H9 (cell line): ENCODE measurements at regions not wholly inside any gene's neighbourhood (a gene's known extent, or its start where the extent isn't known, plus 50 kb on each side); places are given as distances from the start of the nearest gene placed in this dataset.

ENCODE experiments used
- DNase-seq: peaks from one replicate; pipeline ENCODE4 v3.0.0-alpha.2; 2017
- H2AFZ ChIP-seq: one replicate; pipeline ENCODE4 v1.6.1; 2013; ENCODE audit warnings: mild to moderate bottlenecking, low read length, control low read depth, moderate library complexity
- H2AK5ac ChIP-seq: 2 replicates; pipeline ENCODE4 v1.6.1; 2013; ENCODE audit warnings: low read length, control low read depth, mixed read lengths; ENCODE audit not compliant: insufficient read length
- H2BK120ac ChIP-seq: one replicate; pipeline ENCODE4 v1.6.1; 2013; ENCODE audit warnings: low read depth, mild to moderate bottlenecking, low read length, control low read depth, inconsistent platforms; ENCODE audit not compliant: poor library complexity, severe bottlenecking
- H2BK12ac ChIP-seq: 2 replicates; pipeline ENCODE4 v1.6.1; 2013; ENCODE audit warnings: low read length, control low read depth, mixed read lengths, low read depth; ENCODE audit not compliant: insufficient read length
- H2BK15ac ChIP-seq: 2 replicates; pipeline ENCODE4 v1.6.1; 2013; ENCODE audit warnings: low read depth, low read length, control low read depth
- H2BK20ac ChIP-seq: one replicate; pipeline ENCODE4 v1.6.1; 2013; ENCODE audit warnings: low read depth, mild to moderate bottlenecking, low read length, control low read depth, inconsistent platforms; ENCODE audit not compliant: poor library complexity, severe bottlenecking
- H2BK5ac ChIP-seq: 2 replicates; pipeline ENCODE4 v1.6.1; 2013; ENCODE audit warnings: low read length, control low read depth, mixed read lengths; ENCODE audit not compliant: insufficient read length
- H3K14ac ChIP-seq: 2 replicates; pipeline ENCODE4 v1.6.1; 2013; ENCODE audit warnings: low read length, control low read depth; ENCODE audit not compliant: insufficient read depth
- H3K18ac ChIP-seq: 2 replicates; pipeline ENCODE4 v1.6.1; 2013; ENCODE audit warnings: low read depth, mild to moderate bottlenecking, mixed read lengths, low read length, control low read depth; ENCODE audit not compliant: insufficient read length
- H3K23ac ChIP-seq: 2 replicates; pipeline ENCODE4 v1.6.1; 2013; ENCODE audit warnings: low read length, control low read depth, mixed read lengths, low read depth; ENCODE audit not compliant: insufficient read length
- H3K23me2 ChIP-seq: 2 replicates; pipeline ENCODE4 v1.6.1; 2013; ENCODE audit warnings: low read depth, mild to moderate bottlenecking, mixed read lengths, low read length, control low read depth; ENCODE audit not compliant: insufficient read length, poor library complexity, severe bottlenecking
- H3K27ac ChIP-seq: 2 replicates; pipeline ENCODE4 v1.5.1; 2013; ENCODE audit warnings: low read length, control low read depth, mixed read lengths, low read depth; ENCODE audit not compliant: insufficient read length
- H3K27me3 ChIP-seq: 2 replicates; pipeline ENCODE4 v1.6.1; 2013; ENCODE audit warnings: low read length, control low read depth, inconsistent platforms; ENCODE audit not compliant: insufficient read depth
- H3K4ac ChIP-seq: 2 replicates; pipeline ENCODE4 v1.6.1; 2013; ENCODE audit warnings: low read depth, mild to moderate bottlenecking, control low read depth, inconsistent platforms, low read length, moderate library complexity
- H3K4me1 ChIP-seq: 2 replicates; pipeline ENCODE4 v1.6.1; 2013; ENCODE audit warnings: low read length, control low read depth, inconsistent platforms; ENCODE audit not compliant: insufficient read depth
- H3K4me2 ChIP-seq: 2 replicates; pipeline ENCODE4 v1.6.1; 2013; ENCODE audit warnings: low read length, control low read depth, mixed read lengths; ENCODE audit not compliant: insufficient read length, insufficient read depth
- H3K56ac ChIP-seq: 2 replicates; pipeline ENCODE4 v1.6.1; 2013; ENCODE audit warnings: low read depth, mild to moderate bottlenecking, mixed read lengths, low read length, control low read depth; ENCODE audit not compliant: insufficient read length
- H3K79me1 ChIP-seq: 2 replicates; pipeline ENCODE4 v1.6.1; 2013; ENCODE audit warnings: low read depth, mild to moderate bottlenecking, moderate library complexity, low read length, control low read depth, inconsistent platforms; ENCODE audit not compliant: insufficient read depth, poor library complexity, severe bottlenecking
- H3K79me2 ChIP-seq: 2 replicates; pipeline ENCODE4 v1.6.1; 2013; ENCODE audit warnings: low read length, control low read depth, inconsistent platforms; ENCODE audit not compliant: insufficient read depth
- H3K9ac ChIP-seq: 2 replicates; pipeline ENCODE4 v1.6.1; 2013; ENCODE audit warnings: low read length, control low read depth, mixed read lengths; ENCODE audit not compliant: insufficient read length; ENCODE audit errors: extremely low read depth
- H3K9me3 ChIP-seq: one replicate; pipeline ENCODE4 v1.6.1; 2013; ENCODE audit warnings: low read depth, low read length, inconsistent platforms; ENCODE audit not compliant: control insufficient read depth
- H3T11ph ChIP-seq: one replicate; pipeline ENCODE4 v1.6.1; 2013; ENCODE audit warnings: mild to moderate bottlenecking, low read length, control low read depth, inconsistent platforms
- H4K20me1 ChIP-seq: one replicate; pipeline ENCODE4 v1.6.1; 2013; ENCODE audit not compliant: control insufficient read depth, insufficient read length, insufficient read depth
- H4K5ac ChIP-seq: 2 replicates; pipeline ENCODE4 v1.6.1; 2013; ENCODE audit warnings: low read depth, mild to moderate bottlenecking, mixed read lengths, low read length, control low read depth; ENCODE audit not compliant: insufficient read length
- H4K8ac ChIP-seq: replicated peaks from 2 replicates; pipeline ENCODE4 v1.6.1; 2013; ENCODE audit warnings: low read length, control low read depth, mixed read lengths, low read depth; ENCODE audit not compliant: insufficient read length
- H4K91ac ChIP-seq: 2 replicates; pipeline ENCODE4 v1.6.1; 2013; ENCODE audit warnings: low read depth, mild to moderate bottlenecking, moderate library complexity, mixed read lengths, low read length, control low read depth; ENCODE audit not compliant: insufficient read length
- H3K27ac Mint-ChIP-seq, 3 experiments: 2 replicates in 2 of 3; 3 replicates in 1 of 3; pipeline ENCODE4 v1.8.0; 2020 to 2021; ENCODE audit warnings: mixed read lengths in 3 of 3, mild to moderate bottlenecking in 1 of 3, moderate library complexity in 1 of 3
- H3K27me3 Mint-ChIP-seq: 2 replicates; pipeline ENCODE4 v1.8.0; 2021; ENCODE audit warnings: low read depth, mild to moderate bottlenecking, moderate library complexity, mixed read lengths
- H3K36me3 Mint-ChIP-seq, 3 experiments: 2 replicates in 2 of 3; 3 replicates in 1 of 3; pipeline ENCODE4 v1.8.0; 2020 to 2021; ENCODE audit warnings: low read depth in 3 of 3, mixed read lengths in 3 of 3; ENCODE audit not compliant: insufficient read depth in 1 of 3
- H3K4me1 Mint-ChIP-seq, 2 experiments: 2 replicates each; pipeline ENCODE4 v1.8.0; 2020; ENCODE audit warnings: mixed read lengths in 2 of 2
- H3K4me3 Mint-ChIP-seq, 2 experiments: 2 replicates in 1 of 2; 3 replicates in 1 of 2; pipeline ENCODE4 v1.8.0; 2020 to 2021; ENCODE audit warnings: mild to moderate bottlenecking in 2 of 2, mixed read lengths in 2 of 2, moderate library complexity in 1 of 2
- H3K9me3 Mint-ChIP-seq, 2 experiments: 2 replicates in 1 of 2; 3 replicates in 1 of 2; pipeline ENCODE4 v1.8.0; 2020; ENCODE audit warnings: mild to moderate bottlenecking in 2 of 2, mixed read lengths in 2 of 2, moderate library complexity in 1 of 2
- WGBS: extraction: QIAGEN DNeasy Blood & Tissue Kit; methylation state at CpG from one replicate; pipeline ENCODE4 v1.1.7; 2013; ENCODE audit warnings: missing lambda C conversion rate, low lambda C conversion rate, mixed read lengths; ENCODE audit not compliant: insufficient read length; ENCODE audit errors: extremely low coverage; 5-methylcytosine and 5-hydroxymethylcytosine counted together
- TF ChIP-seq, protein P1 (sequence below): fragments of 200-600 bp; sonication (generic); conservative IDR thresholded peaks from 3 replicates; pipeline ENCODE4 v1.8.0; 2021; ENCODE audit warnings: antibody characterized with exemption, mild to moderate bottlenecking

- no peak overlapping the region for H3K14ac ChIP-seq
- H3K56ac ChIP-seq: no peak overlapping the region
- no peaks in the 10 kb centered on the region for H3K27me3 ChIP-seq
- H2BK15ac ChIP-seq: no peak overlapping the region
- no peak overlapping the region for H3K27ac Mint-ChIP-seq
- H3K79me2 ChIP-seq: no peaks in the 10 kb centered on the region
- no peak overlapping the region for H2BK12ac ChIP-seq
- peaks cover 0 to 4% (median under 1%) of the 10 kb centered on the region in 3 experiments; a peak in 3 of 7 replicates for H3K36me3 Mint-ChIP-seq
- no peak overlapping the region for H2AFZ ChIP-seq
- no peak overlapping the region for H3K9ac ChIP-seq
- no peak overlapping the region for H3K18ac ChIP-seq
- no peak overlapping the region for H3T11ph ChIP-seq
- no peak overlapping the region for H2BK120ac ChIP-seq
- no peaks in the 10 kb centered on the region for H3K79me1 ChIP-seq
- H2AK5ac ChIP-seq: no peak overlapping the region
- H3K27ac ChIP-seq: no peak overlapping the region
- H4K20me1 ChIP-seq: no peaks in the 10 kb centered on the region
- no peak for DNase-seq
- H3K23me2 ChIP-seq: no peaks in the 10 kb centered on the region
- H3K9me3 Mint-ChIP-seq: peaks cover 2 to 21% of the 10 kb centered on the region in 2 experiments
- no peak overlapping the region for H3K23ac ChIP-seq
- no peak overlapping the region for H4K8ac ChIP-seq
- no peak overlapping the region for H3K4me2 ChIP-seq
- no peak overlapping the region for H4K91ac ChIP-seq
- no peak overlapping the region for H2BK20ac ChIP-seq
- no peaks in the 10 kb centered on the region for H3K27me3 Mint-ChIP-seq
- TF ChIP-seq, protein P1, sequence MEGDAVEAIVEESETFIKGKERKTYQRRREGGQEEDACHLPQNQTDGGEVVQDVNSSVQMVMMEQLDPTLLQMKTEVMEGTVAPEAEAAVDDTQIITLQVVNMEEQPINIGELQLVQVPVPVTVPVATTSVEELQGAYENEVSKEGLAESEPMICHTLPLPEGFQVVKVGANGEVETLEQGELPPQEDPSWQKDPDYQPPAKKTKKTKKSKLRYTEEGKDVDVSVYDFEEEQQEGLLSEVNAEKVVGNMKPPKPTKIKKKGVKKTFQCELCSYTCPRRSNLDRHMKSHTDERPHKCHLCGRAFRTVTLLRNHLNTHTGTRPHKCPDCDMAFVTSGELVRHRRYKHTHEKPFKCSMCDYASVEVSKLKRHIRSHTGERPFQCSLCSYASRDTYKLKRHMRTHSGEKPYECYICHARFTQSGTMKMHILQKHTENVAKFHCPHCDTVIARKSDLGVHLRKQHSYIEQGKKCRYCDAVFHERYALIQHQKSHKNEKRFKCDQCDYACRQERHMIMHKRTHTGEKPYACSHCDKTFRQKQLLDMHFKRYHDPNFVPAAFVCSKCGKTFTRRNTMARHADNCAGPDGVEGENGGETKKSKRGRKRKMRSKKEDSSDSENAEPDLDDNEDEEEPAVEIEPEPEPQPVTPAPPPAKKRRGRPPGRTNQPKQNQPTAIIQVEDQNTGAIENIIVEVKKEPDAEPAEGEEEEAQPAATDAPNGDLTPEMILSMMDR: no peak
- H3K4me1 ChIP-seq: no peaks in the 10 kb centered on the region
- no peaks in the 10 kb centered on the region for H3K9me3 ChIP-seq
- H3K4me3 Mint-ChIP-seq: no peak overlapping the region
- no peak overlapping the region for H3K4ac ChIP-seq
- no peak overlapping the region for H4K5ac ChIP-seq
- WGBS: no CpG with 5 or more reads among the region's 1 CpG
- H2BK5ac ChIP-seq: no peak overlapping the region
- H3K4me1 Mint-ChIP-seq: no peaks in the 10 kb centered on the region
Measured at GRCh38 chr1:188062456-188062855, 1233.7 kb downstream of the PLA2G4A start.
